DMS153 (cell line): ENCODE measurements at regions not wholly inside any gene's neighbourhood (a gene's known extent, or its start where the extent isn't known, plus 50 kb on each side); places are given as distances from the start of the nearest gene placed in this dataset.

Experiments used
- DNase-seq: peaks from one replicate; lab custom pipeline; 2025; lab: John Stamatoyannopoulos, UW

DNA sequence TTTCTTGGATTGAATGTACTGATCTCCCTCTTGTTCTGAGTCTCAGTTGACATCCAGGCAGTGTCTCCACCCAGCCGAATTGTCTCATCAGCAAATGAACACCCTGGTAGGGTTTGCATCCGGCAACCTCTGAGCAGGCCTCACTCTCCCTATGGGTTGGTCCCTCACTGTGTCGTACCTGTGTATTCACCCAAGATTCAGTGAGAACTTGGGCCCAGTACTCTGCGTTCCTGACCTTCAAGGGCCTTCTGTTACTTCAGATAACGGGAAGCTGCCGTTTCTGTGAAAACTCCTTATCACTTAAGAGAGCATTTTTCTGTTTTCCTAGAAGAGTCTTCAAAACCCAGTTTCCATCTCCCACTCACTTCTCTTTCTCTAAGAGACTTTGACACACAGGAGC, 915.6 kb downstream of the TBC1D22A start:
- no peak for DNase-seq

- no peak for DNase-seq
These were observed 914.2 kb downstream of the TBC1D22A start for GRCh38 chr22:47676685-47677084.

DNA sequence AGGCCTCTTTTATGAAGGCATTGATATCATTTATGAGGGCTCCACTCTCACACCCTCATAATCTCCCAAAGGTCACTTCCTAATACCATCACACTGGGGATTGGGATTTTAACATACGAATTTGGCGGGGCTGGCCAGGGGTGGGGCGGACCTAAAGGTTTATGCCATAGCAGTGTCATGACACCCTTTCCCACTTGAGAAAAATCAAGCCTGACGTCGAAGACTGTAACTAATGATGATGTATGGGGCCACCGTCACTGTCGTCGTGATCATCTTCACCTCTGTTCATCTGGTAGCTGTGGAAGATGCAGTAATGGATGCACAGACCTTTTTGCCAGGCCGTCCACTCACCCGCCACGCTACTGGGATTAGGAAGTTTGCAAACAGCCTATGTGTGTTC, 912.1 kb downstream of the TBC1D22A start:
- DNase-seq = no peak

DNA sequence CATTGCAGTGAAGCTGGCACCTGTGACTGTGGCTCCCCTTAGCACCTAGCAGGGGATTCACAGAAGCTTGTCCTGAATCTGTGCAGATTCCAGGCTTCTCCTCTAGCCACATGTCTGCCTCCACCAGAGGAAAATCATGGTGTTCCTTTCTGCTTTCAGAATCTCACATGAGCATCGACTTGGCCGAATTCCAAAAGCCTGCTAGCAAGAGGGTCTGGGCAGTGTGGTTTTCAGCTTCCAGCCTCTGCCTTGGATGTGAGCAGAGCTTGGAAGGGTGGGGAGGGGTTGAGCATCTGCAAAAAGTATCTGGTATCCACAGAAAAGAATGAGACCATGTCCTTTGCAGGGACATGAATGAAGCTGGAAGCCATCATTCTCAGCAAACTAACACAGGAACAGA, 911.1 kb downstream of the TBC1D22A start:
- no peak for DNase-seq

DNA sequence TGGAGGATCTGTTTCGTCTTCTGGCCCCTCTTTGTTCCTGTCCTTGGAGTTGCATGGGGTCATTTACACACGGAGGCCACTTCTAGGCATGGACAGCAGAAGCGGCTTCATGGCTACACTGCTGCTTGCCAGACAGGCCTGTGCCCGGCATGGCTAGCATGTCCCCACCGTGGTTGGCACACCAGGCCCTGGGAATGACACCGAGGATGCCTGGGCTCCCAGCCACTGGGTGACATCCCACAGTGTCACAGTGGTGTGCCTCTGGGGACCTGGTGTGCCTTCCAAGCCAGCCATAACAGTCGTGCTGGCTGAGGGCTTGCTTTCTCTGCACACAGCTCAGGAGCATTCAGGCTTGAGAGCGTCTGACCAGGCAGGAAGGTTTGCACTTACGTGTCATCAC, 910.1 kb downstream of the TBC1D22A start:
- DNase-seq = no peak

GRCh38 chr22:47665151-47665550, 902.7 kb downstream of the TBC1D22A start:
- no peak for DNase-seq

- no peak for DNase-seq
These were observed 901.5 kb downstream of the TBC1D22A start for GRCh38 chr22:47663615-47664605.

DNA sequence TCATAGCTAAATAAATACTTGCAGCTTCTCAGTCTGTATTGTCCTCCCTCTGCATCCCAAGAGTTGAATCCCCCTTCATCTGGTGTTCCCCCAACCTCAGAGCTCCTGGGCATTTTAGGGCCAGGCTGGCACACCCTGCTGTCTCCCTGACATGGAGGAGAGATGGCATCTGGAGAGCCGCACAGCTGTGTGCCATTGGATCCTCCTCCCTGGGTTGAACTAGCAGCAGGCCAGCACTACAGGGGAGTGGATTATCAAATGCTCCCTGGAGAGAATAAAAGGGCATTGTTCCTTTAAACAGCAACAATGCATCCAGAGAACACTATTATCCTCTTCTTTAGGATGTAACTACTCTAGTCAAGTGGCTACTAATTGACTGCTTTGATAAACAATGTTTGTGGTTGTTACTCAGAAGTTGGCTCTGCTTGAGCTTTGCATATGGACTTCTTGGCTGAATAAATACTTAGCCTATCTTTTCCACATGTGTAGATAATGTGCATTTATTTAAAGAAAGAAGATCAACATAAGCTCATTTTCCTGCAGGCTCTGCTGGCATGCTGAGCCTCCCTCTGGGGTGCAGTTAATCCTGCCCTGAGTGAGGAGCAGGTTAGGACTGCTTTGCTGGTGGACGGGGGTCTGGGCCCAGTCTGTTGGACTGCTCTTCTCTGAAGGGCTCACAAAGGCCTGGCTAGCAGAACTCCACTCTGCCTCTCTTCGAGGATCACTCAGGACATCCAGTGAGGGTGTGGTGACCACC, 897.2 kb downstream of the TBC1D22A start:
- DNase-seq = no peak

- no peak for DNase-seq
These were observed 895.7 kb downstream of the TBC1D22A start for GRCh38 chr22:47658182-47658581.

DNA sequence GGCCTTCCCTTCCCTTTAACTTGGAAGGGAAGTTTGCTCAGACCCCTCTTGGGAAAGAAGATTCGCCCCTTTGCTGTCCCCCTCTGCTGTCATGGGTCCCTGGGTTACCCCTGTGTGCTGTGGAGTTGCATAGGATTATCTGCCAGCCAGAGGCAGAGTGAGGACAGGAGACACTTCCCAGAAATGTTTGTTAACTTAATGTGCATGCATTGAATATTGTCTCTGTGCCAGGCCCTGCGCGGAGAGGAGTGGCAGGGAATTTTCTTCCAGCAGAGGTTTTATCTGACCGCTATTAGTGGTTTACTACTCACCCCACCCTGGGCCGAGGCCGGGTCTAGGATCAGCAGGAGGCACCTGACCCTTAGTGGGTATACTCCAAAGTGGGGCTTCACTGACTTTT, 894.8 kb downstream of the TBC1D22A start:
- no peak for DNase-seq

- no peak for DNase-seq
These were observed 894.4 kb downstream of the TBC1D22A start for GRCh38 chr22:47656806-47657205.

GRCh38 chr22:47655930-47656329, 893.5 kb downstream of the TBC1D22A start:
- no peak for DNase-seq

- DNase-seq = no peak
These were observed 892.6 kb downstream of the TBC1D22A start for GRCh38 chr22:47654922-47655491.

GRCh38 chr22:47653921-47654320, 891.5 kb downstream of the TBC1D22A start:
- no peak for DNase-seq

DNA sequence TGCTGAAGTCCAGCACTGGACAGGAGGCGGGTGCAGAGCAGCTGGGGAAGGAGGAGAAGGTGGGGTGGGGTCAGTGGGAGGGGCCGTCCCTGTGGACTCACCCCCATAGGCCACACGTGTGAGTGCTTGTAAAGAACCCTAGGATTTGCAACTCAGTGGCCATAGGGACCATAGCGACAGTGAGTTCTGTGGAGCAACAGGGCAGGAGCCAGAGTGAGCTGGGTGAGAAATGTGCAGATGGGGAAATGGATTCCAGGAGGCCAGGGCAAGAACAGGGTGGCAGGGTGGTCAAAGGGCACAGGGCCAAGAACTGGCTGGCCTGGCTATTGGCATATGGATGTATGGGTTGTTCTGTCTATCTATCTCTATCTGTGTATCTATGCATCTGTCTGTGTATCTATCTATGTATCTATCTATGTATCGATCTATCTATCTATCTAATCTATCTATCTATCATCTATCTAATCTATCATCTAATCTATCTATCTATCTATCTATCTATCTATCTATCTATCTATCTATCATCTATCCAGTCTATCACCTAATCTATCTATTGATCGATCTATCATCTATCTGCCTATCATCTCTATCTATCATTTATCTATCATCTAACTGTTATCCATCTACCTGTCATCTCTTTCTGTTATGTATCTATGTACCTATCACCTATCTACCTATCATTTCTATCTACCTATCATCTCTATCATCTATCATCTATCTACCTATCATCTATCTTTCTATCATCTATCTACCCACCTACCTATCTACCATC, 889.0 kb downstream of the TBC1D22A start:
- DNase-seq = no peak

DNA sequence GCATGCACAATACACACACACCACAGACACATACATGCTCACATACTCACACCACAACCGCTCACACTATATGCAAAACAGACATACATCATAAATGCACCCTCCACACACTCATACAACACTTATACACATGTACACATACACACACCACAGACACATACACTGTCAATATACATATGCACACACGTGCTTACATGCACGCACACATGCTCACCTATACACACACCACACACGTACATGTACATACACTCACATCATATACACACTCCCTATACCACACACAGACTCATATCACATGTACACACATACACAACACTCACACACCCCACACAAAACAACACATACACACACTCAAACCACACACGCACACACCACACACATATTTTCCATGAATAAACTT, 885.3 kb downstream of the TBC1D22A start:
- no peak for DNase-seq

GRCh38 chr22:47647181-47647580, 884.7 kb downstream of the TBC1D22A start:
- no peak for DNase-seq

DNA sequence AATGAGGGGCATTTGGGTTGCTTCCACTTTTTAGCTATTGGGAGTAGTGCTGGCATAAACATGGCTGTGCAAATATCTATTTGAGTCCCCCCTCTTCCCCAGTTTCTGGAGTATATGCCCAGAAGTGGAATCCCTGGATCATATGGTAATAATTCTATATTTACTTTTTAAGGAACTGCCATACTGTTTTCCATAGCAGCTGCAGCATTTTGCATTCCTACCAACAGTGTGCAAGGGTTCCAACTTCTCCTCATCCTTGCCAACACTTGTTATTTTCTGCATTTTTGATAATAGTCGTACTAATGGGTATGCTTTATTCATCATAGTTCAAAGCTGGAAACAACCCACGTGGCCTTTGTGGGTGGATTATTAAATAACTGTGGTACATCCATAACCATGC, 883.5 kb downstream of the TBC1D22A start:
- DNase-seq = no peak

DNA sequence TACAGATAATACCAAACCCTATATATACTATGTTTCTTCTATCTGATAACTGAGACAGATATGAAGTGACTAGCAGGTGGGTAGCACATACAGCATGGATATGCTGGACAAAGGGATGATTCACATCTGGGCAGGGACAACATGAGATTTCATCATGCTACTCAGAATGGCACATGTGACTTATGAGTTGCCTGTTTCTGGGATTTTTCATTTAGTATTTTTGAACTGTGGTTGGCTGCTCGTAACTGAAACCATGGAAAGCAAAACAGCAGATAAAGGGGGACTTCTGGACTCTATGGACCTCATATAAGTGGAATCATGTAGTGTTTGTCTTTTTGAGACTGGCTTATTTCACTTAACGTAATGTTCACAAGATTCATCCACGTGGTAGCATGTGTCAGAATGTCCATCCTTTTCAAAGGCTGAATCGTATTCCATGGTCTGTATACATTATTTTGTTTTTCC, 883.0 kb downstream of the TBC1D22A start:
- no peak for DNase-seq

DNA sequence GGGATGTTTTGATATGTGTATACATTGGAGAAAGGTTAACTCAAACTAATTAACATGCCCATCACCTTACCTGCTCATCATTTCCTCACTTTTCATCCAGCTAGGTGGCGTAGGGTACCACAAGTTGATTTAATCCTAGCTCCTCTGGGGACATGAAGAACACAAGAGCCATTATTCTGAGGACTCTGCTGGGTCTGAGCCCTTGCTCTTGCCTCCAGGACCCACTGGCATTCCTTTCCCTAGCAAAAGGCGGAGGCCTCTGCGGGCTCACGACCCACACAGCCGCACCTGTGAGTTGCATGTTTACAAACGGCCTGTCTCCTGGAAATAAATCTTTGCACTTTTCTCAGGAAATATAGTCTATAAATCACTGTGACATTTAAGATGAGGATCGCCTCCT, 871.9 kb downstream of the TBC1D22A start:
- no peak for DNase-seq

- no peak for DNase-seq
These were observed 870.7 kb downstream of the TBC1D22A start for GRCh38 chr22:47633111-47633510.

GRCh38 chr22:47632701-47633100, 870.3 kb downstream of the TBC1D22A start:
- no peak for DNase-seq
